Stomach (tissue), 4 donors: ENCODE measurements at regions not wholly inside any gene's neighbourhood (a gene's known extent, or its start where the extent isn't known, plus 50 kb on each side); places are given as distances from the start of the nearest gene placed in this dataset.

Experiments
- POLR2A ChIP-seq, 4 donors: fragments of 450-650 bp; IDR thresholded peaks; one replicate each; pipeline ENCODE4 v1.6.1; 2016; ENCODE audit warnings: antibody characterized with exemption in 4 of 4, control low read depth in 2 of 4, mild to moderate bottlenecking in 1 of 4, moderate library complexity in 1 of 4
- TF ChIP-seq, protein P1 (sequence below), 7 experiments: fragments of 450-650 bp in 4 of 7; fragments of 200-600 bp in 3 of 7; sonication (generic) in 3 of 7; IDR thresholded peaks; one replicate each; pipeline ENCODE4 v1.5.1; 2016 to 2019; ENCODE audit warnings: antibody characterized with exemption in 7 of 7, control low read depth in 2 of 7, mild to moderate bottlenecking in 1 of 7

DNA sequence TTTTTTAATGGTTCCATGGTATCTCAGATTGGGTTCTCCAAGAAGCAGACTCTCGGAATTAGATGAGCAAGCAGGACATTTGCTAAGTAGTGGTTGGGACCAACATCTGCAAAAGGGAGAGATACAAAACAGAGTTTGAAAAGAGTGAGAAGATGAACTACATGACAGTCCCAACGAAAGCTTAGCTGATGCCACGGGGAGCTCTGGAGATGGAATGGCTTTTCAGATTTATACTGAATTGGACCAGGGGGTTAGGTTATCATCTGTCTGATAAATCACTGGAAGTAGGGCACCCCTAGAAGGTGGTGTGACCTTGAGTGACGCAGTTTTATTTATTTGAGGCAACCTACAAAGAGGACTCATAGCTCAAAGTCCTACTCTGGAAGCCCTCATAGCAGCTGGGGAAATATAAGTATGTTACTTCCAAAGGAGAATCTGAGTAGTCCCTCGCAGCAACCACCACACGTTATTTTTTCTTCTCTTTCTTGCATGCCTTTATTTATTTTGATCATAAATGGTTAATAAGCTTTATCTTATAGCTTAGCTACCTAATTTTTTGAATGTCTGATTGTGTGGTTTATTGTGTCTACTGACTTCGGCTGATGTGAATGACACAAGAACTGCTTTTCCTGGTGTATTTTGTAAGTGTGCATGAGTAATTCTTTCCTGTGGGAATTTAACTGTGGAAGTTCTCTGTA lies 815.4 kb downstream of the SQOR start:
- TF ChIP-seq, protein P1, sequence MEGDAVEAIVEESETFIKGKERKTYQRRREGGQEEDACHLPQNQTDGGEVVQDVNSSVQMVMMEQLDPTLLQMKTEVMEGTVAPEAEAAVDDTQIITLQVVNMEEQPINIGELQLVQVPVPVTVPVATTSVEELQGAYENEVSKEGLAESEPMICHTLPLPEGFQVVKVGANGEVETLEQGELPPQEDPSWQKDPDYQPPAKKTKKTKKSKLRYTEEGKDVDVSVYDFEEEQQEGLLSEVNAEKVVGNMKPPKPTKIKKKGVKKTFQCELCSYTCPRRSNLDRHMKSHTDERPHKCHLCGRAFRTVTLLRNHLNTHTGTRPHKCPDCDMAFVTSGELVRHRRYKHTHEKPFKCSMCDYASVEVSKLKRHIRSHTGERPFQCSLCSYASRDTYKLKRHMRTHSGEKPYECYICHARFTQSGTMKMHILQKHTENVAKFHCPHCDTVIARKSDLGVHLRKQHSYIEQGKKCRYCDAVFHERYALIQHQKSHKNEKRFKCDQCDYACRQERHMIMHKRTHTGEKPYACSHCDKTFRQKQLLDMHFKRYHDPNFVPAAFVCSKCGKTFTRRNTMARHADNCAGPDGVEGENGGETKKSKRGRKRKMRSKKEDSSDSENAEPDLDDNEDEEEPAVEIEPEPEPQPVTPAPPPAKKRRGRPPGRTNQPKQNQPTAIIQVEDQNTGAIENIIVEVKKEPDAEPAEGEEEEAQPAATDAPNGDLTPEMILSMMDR (IDR thresholded peaks at IDR 0.05) = no peak
- no peak for TF ChIP-seq POLR2A (IDR thresholded peaks at IDR 0.05)
